ENCODE measurements at regions not wholly inside any gene's neighbourhood (a gene's known extent, or its start where the extent isn't known, plus 50 kb on each side); places are given as distances from the start of the nearest gene placed in this dataset.
"Not testable (repeated sequence)": the region's sequence is repeated elsewhere in the genome, so short reads cannot be mapped to it uniquely, and the experiment has no call there.

- DNase-seq = no peak
Observed at GRCh38 chr9:135173066-135173465, 85.6 kb downstream of the OLFM1 start.

DNA sequence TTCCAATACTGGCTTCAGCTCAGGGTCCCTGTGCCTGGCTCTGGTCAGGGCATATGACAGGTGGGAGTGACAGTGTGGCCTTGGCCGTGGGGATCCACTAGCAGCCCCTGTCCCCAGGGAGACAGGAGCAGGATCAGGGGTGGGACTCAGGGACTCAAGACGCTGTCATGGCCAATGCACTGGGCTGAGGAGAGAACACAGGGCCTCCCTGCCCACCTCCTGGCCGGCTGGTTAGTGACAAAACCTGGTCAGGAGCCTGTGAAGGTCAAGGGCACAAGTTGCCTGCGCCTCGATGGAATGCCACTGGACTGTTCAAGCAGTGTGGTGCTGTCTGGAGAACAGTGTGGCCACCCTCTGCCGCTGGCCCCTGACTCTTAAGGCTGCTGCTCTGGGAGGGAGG, 86.8 kb downstream of the OLFM1 start:
- no peak for DNase-seq

DNA sequence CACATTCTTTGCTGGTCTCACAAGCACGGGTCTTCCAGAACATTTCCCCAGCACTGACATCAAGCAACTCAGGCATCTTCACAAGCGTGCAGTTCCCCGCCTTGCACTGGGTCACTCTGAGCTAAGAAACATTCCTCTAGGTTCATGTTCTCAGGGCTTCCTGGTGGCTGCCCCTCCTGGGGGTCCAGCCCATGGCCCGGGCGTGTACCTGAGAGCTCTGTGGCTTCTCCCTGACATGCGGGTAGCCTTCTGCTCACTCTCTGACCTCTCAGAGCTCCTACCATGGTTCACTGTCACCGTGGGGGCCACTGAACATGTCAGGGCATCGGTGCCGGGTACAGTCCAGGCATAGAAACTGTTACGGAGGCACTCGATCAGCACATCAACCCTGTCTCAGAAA, 87.5 kb downstream of the OLFM1 start:
- DNase-seq = no peak

DNA sequence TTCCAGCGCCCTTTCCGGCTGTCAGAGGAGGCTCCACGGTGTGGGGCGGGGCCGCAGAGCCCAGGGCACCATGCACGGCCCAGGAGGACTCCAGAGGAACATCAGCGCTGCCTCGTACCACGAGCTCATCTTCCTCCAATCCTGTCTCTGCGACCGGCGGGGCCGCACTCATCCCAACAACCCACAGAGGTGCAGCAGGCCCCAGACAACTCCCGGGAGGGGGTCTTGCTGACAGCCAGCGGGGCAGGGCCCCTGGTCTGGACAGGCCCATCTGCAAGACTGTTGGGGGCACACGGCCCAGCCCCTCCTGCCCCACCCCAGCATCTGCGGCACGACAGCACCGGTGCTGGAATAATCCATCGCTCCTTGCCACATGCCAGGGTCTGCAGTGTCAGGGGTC, 88.8 kb downstream of the OLFM1 start:
- no peak for DNase-seq

DNA sequence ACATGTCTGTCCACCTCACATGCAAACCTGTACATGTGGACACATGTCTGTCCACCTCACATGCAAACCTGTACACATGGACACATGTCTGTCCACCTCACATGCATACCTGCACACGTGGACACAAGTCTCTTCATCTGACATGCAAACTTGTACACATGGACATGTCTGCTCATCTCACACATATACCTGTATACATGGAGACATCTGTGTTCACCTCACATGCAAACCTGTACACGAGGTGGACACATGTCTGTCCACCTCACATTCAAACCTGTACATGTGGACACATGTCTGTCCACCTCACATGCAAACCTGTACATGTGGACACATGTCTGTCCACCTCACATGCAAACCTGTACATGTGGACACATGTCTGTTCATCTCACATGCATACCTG, 90.1 kb downstream of the OLFM1 start:
- DNase-seq = not testable (repeated sequence)

DNA sequence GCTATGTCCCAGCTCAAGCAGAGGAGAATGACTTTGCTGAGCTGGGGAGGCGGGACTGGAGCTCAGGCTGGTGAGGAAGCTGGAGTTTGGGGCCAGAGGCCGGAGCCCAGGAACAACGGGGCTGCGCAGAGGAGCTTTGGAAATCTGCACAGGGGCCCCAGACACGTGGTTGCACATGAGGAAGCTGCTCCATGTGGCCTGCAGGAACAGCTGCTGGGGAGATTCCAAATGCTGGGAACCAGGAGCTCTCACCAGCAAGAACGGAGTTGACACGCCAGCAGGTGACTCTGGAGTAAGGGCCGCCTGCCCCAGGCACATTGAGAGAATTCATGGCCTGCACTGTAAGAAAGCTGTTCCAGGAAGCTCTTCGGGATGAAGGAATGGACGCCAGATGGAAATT, 91.0 kb downstream of the OLFM1 start:
- no peak for DNase-seq

DNA sequence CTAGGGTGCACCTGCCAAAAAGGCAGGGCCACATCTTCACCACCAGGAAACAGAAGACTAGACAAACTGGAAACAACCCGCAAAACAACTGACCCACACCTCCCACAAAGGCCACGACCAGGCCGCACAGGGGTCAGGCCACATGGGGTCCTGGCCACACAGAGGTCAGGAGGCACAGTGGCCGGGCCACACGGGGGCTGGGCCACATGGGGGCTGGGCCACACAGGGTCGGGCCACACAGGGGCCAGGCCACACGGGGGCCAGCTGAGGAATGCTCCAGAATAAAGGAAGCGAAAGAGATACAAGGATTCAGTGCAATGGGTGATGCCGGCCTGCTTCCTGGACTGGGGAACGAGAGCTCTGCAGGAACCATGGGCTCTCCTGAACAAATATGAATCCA, 91.6 kb downstream of the OLFM1 start:
- no peak for DNase-seq

DNA sequence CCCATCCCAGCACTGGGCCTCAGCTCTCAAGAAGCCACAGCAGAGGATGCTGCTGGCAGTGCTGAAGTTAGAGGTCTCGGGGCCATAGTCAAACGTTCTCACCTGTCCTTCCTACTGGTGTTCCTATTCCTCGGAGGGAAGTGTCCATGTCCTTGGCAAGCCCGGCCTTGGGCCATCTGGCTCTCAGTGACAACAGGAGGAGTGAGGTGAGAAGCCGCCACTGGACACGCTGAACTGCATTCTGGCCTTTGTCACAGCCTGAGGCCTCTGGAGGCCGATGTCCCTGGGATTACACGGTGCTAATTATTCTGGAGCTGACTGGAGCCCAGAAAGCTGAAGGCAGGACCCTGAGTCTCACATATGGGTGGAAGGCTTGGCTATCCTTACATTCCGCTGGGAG, 92.5 kb downstream of the OLFM1 start:
- DNase-seq = no peak

DNA sequence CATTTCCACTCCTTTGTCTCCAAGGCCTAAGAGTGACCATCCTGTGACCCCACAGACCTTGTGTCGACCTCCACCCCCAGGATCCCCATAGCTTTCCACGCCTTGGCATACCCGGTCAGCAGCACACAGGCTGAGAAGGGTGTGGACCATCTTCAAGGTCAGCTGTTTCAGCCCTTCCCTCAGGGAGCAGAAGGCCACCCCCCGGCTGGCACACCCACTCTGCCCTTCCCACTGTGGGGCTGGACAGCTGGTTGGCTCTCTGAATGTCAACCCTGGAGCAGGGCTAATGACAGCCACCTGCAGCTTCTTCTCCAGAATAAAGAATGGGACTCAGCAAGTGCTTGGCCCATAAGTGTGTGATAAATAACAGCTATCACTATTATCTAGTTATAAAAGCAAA, 93.1 kb downstream of the OLFM1 start:
- DNase-seq = no peak

- DNase-seq = no peak
Observed at GRCh38 chr9:135181336-135181735, 93.9 kb downstream of the OLFM1 start.

DNA sequence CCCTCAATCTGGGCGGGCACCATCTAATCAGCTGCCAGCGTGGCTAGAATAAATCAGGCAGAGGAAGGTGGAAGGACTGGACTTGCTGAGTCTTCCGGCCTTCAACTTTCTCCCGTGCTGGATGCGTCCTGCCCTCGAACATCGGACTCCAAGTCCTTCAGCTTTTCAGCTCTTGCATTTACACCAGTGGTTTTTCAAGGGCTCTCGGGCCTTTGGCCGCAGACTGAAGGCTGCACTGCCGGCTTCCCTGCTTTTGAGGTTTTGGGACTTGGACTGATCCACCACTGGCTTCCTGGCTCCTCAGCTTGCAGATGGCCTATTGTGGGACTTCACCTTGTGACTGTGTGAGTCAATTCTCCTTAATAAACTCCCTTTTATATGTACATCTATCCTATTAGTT, 94.4 kb downstream of the OLFM1 start:
- DNase-seq = not testable (repeated sequence)

DNA sequence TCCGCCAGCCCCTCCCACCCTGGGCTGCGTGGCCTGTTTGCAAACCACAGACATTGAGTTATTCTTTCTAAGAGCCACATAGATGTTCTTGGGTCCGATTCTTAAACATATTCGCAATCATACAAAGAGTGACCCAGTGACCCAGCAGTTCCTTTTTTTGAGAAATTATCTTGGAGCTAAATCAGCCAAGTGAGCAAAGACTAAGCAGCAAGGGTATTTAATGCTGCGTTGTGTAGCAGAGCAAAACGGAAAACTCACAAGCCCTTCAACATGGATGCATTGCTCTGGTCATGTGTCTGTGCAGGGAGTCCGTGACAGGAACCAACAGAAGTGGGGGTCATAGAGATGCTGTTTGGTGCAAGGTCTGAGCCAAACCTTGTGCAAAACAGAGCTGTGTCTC, 95.6 kb downstream of the OLFM1 start:
- DNase-seq = no peak

DNA sequence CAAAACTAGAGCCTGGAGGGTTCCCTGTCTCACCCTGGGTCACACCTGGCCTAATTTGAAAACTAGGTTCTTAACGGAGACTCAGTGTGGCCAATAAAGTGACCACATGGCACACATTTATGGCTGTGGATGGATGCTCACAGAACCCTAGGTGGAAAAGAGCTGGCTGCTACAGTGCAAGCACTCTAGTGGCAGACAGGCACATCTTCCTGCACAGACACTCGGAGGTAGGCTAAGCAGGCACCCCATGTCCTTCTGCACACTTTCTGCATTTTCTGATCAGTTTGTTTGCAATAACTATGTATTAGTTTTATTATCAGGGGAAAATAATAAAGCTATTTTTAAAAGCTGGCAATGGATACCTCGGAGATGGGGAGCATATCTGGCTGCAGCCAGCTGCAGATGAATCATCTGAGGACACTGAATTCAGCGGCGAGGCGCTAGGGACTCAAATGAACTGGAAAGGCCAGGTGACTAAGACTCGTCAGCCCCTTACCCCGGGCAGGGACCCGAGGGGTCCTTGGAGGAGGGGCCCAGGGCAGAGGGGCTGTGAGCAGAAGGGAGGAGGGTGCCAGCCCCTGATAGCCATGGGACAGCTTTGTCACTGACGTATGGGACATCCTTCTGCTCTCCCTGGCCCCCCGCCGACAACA, 96.2 kb downstream of the OLFM1 start:
- DNase-seq = no peak

DNA sequence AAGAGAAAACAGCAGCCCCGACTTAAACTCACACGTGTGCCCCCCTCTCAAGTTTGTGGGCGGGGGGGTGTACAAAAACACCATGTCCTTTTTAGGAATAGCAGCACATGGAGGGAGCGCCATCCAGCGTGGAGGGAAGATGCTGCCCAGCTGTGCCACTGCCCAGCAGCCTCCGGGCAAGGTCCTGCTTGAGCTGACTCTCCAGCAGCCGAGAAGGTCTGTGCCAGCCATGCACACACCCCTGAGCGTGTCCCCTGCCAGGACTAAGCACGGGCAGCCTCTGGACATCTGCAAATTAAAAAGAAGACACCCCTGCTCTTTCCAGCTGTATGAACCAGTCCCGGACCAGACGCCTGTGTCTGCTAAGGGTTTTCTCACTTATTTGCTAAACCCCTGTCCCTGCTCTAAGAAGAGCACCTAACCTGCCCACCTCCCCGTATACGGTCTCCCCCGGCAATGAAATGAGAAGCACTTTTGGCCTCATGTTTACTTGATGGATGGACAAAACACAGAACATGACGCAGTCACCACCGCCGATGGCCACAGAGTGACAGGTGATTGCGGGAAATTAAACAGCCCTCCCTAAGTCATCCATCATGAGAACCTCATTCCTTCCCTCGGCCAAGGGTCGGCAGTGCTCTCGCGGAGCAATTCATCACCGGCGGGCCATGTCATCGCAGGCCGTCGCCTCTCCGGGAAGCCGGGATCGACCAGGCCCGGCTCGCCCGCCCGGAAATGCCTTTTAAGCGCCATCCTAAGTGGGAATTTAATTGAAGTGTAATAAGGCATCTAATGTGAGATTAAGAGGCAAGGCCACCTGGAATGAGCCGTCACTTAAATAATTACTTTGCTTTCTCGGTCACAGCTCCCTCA, 96.9 kb downstream of the OLFM1 start:
- DNase-seq = no peak

DNA sequence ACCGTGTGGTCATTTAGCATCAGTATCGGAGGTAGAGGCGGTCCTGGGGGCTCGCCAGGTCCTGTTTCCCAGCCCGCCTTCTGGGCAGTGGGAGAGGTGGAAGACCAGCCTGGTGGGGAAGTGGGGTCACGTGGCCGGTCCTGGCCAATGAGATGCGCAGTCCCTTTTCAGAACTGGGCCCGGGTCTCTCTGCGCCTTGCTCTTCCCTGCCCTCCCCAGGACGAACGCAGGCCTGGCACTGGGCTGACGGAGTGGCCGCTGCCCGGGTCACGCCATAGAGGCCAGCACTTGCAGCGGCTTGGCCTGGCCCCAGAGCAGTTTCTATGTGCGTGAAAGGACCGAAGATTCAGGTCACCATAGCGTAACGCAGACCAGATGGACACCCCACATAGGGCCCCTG, 97.6 kb downstream of the OLFM1 start:
- no peak for DNase-seq

- no peak for DNase-seq
Observed at GRCh38 chr9:135186248-135187164, 99.0 kb downstream of the OLFM1 start.

- DNase-seq = no peak
Observed at GRCh38 chr9:135187365-135187764, 99.9 kb downstream of the OLFM1 start.

GRCh38 chr9:135188681-135189151, 101.2 kb downstream of the OLFM1 start:
- DNase-seq = no peak

- no peak for DNase-seq
Observed at GRCh38 chr9:135189497-135189896, 102.0 kb downstream of the OLFM1 start.

DNA sequence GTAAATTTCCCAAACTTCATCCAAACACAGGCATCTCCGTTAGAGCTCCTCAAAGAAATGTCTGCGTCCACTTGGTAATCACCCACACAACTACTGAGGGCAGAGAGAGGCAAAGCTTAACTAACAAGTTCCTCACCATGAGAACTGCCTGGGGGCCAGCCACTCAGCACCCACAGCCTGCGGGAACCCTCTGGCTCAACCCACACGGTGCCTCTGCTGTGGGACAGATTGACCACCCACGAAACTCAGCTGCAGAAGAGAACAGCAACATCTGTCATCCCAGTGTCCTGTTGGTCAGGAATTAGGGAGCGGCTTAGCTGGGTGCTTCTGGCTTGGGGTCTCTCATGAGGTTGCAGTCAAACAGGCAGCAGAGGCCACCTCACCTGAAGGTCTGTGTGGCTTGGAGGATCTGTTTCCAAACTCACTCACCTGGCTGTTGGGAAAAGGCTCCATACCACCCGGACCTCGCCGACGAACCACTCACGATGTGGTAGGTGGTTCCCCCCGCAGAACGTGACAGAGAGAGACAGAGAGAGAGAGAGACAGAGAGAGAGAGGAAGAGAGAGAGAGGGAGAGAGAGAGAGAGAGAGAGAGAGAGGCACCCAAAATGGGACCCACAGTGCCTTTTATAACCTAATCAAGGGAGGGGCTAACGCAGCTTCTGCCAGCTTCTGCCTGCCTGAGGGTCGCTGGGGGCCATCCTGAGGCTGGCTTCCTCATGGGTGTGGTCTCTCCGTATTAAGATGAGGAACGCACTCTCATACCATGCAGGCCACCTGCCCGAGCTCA, 103.5 kb downstream of the OLFM1 start:
- DNase-seq = no peak

DNA sequence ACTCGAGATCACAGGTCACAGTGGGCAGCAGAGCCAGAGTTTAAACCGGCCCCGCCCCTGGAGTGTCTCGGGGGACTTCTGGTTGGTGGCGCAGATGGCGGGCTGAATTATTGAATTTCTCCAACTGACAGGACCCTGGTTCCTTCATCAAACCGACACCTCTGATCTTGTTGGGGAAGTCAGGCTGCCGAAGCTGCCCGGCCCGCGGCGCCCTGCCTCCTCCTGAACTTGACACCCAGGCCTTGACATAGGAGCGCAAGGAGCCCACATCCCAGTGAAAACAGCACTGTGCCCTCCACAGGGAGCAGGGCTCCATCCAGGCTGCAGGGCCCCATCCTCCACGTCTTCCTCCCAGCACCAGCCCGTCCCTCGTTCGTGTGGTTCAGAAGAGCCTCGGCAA, 105.2 kb downstream of the OLFM1 start:
- DNase-seq = no peak

DNA sequence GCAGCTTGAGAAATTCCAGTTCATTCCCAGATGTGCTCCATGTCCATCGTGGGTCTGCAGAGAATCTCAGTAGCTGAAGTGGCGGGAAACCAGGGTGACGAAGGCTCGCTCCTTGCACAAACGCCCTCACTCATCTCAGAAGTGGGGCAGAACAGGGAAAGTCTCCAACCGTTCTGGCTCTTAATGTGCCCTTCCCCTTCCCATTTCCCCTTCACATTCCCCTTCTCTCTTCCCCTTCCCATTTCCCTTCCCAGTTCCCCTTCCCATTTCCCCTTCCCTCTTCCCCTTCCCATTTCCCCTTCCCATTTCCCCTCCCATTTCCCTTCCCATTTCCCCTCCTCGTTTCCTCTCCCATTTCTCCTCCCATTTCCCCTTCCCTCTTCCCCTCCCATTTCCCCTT, 108.5 kb downstream of the OLFM1 start:
- DNase-seq = not testable (repeated sequence)

- no peak for DNase-seq
Observed at GRCh38 chr9:135196474-135196873, 109.0 kb downstream of the OLFM1 start.

Data from activated CD4-positive, alpha-beta T cell treated with anti-CD3 and anti-CD28 coated beads, Interleukin-2, Interleukin-6, amounts not matched to agents 100 ng/mL and 50 ng/mL, durations not matched to agents 16 hours and 8 hours (primary cell).